Muscle of leg (tissue), 3 donors: ENCODE measurements at regions not wholly inside any gene's neighbourhood (a gene's known extent, or its start where the extent isn't known, plus 50 kb on each side); places are given as distances from the start of the nearest gene placed in this dataset.

Experiments used
- DNase-seq: peaks from one replicate; pipeline ENCODE4 v3.0.0; 2013
- H3K27ac ChIP-seq: one replicate; pipeline ENCODE4 v1.5.1; 2013; ENCODE audit warnings: mild to moderate bottlenecking, low read length, control low read depth
- H3K27me3 ChIP-seq: one replicate; pipeline ENCODE4 v1.6.1; 2013; ENCODE audit warnings: low read length; ENCODE audit not compliant: control insufficient read depth, insufficient read depth
- H3K36me3 ChIP-seq: one replicate; pipeline ENCODE4 v1.6.1; 2013; ENCODE audit warnings: low read length; ENCODE audit not compliant: control insufficient read depth, insufficient read depth
- H3K4me1 ChIP-seq: one replicate; pipeline ENCODE4 v1.6.1; 2013; ENCODE audit warnings: low read length; ENCODE audit not compliant: control insufficient read depth, insufficient read depth
- H3K4me3 ChIP-seq: one replicate; pipeline ENCODE4 v1.5.1; 2013; ENCODE audit warnings: low read length, control low read depth
- H3K9me3 ChIP-seq: replicated peaks from 2 replicates; pipeline ENCODE4 v1.6.1; 2013; ENCODE audit warnings: low read depth, low read length; ENCODE audit not compliant: control insufficient read depth
- WGBS: methylation state at CpG from one replicate; pipeline ENCODE4 v1.1.5; 2013; ENCODE audit warnings: missing lambda C conversion rate; ENCODE audit not compliant: insufficient coverage; 5-methylcytosine and 5-hydroxymethylcytosine counted together

- Histone ChIP-seq H3K4me3 (no peak overlapping the region), H3K27me3 (peaks cover 3% of the 10 kb centered on the region), H3K9me3 (no peaks in the 10 kb centered on the region), H3K36me3 (no peaks in the 10 kb centered on the region), H3K4me1 (no peaks in the 10 kb centered on the region), H3K27ac (no peak overlapping the region)
- no CpG with 5 or more reads among the region's 3 CpGs for WGBS
- no peak for DNase-seq
Measured at GRCh38 chr2:105150231-105150630, 91.3 kb upstream of the GPR45 start.

- H3K27ac ChIP-seq, result no peak overlapping the region
- no peak for DNase-seq
- 71% methylated on average over 1 of the region's 5 CpGs for WGBS
- H3K4me3 ChIP-seq, result no peak overlapping the region
- peaks cover 3% of the 10 kb centered on the region for H3K9me3 ChIP-seq
- H3K27me3 ChIP-seq, result no peaks in the 10 kb centered on the region
- H3K36me3 ChIP-seq, result no peaks in the 10 kb centered on the region
- no peaks in the 10 kb centered on the region for H3K4me1 ChIP-seq
Measured at GRCh38 chr2:105154119-105154818, 87.3 kb upstream of the GPR45 start.

GRCh38 chr2:105156166-105156565 is 85.4 kb upstream of the GPR45 start:
- Histone ChIP-seq H3K4me1 (no peaks in the 10 kb centered on the region), H3K27ac (no peak overlapping the region), H3K27me3 (no peaks in the 10 kb centered on the region), H3K4me3 (no peak overlapping the region), H3K36me3 (no peaks in the 10 kb centered on the region), H3K9me3 (peaks cover 3% of the 10 kb centered on the region)
- WGBS, result 79% methylated on average over 2 of the region's 2 CpGs
- DNase-seq, result no peak

GRCh38 chr2:105158002-105158401 is 83.5 kb upstream of the GPR45 start:
- Histone ChIP-seq H3K27me3 (no peaks in the 10 kb centered on the region), H3K36me3 (no peaks in the 10 kb centered on the region), H3K27ac (no peak overlapping the region), H3K9me3 (peaks cover 3% of the 10 kb centered on the region), H3K4me1 (no peaks in the 10 kb centered on the region), H3K4me3 (no peak overlapping the region)
- DNase-seq, result no peak

- Histone ChIP-seq H3K9me3 (no peaks in the 10 kb centered on the region), H3K4me1 (no peaks in the 10 kb centered on the region), H3K27me3 (no peaks in the 10 kb centered on the region), H3K27ac (no peak overlapping the region), H3K36me3 (no peaks in the 10 kb centered on the region), H3K4me3 (no peak overlapping the region)
- no CpG with 5 or more reads among the region's 2 CpGs for WGBS
- DNase-seq, result no peak
Measured at GRCh38 chr2:105166688-105167087, 74.9 kb upstream of the GPR45 start.

- Histone ChIP-seq H3K4me1 (no peaks in the 10 kb centered on the region), H3K27ac (no peak overlapping the region), H3K27me3 (no peaks in the 10 kb centered on the region), H3K36me3 (no peaks in the 10 kb centered on the region), H3K4me3 (no peak overlapping the region), H3K9me3 (no peaks in the 10 kb centered on the region)
- DNase-seq, result no peak
- WGBS, result 43% methylated on average over 1 of the region's 5 CpGs
Measured at GRCh38 chr2:105168543-105168942, 73.0 kb upstream of the GPR45 start.

- no peak overlapping the region for H3K27ac ChIP-seq
- no peaks in the 10 kb centered on the region for H3K4me1 ChIP-seq
- H3K36me3 ChIP-seq, result no peaks in the 10 kb centered on the region
- no peaks in the 10 kb centered on the region for H3K9me3 ChIP-seq
- peaks cover 6% of the 10 kb centered on the region for H3K27me3 ChIP-seq
- no peak for DNase-seq
- 0% methylated on average over 1 of the region's 4 CpGs for WGBS
- H3K4me3 ChIP-seq, result no peak overlapping the region
Measured at GRCh38 chr2:105175231-105175630, 66.3 kb upstream of the GPR45 start.

GRCh38 chr2:105176429-105176828 is 65.1 kb upstream of the GPR45 start:
- peaks cover 6% of the 10 kb centered on the region for H3K27me3 ChIP-seq
- WGBS, result 62% methylated on average over 3 of the region's 10 CpGs

GRCh38 chr2:105177008-105177407 is 64.5 kb upstream of the GPR45 start:
- WGBS, result 17% methylated on average over 1 of the region's 2 CpGs
- Histone ChIP-seq H3K4me1 (no peaks in the 10 kb centered on the region), H3K27ac (no peak overlapping the region), H3K36me3 (no peaks in the 10 kb centered on the region), H3K27me3 (peaks cover 6% of the 10 kb centered on the region), H3K9me3 (no peaks in the 10 kb centered on the region), H3K4me3 (no peak overlapping the region)
- no peak for DNase-seq

More at GRCh38 chr2:105176429-105176828, 65.1 kb upstream of the GPR45 start:
- H3K4me1 ChIP-seq, result no peaks in the 10 kb centered on the region
- no peak overlapping the region for H3K27ac ChIP-seq
- H3K36me3 ChIP-seq, result no peaks in the 10 kb centered on the region
- H3K9me3 ChIP-seq, result no peaks in the 10 kb centered on the region
- no peak overlapping the region for H3K4me3 ChIP-seq
- DNase-seq, result no peak

- Histone ChIP-seq H3K27ac (no peak overlapping the region), H3K4me1 (no peaks in the 10 kb centered on the region), H3K27me3 (peaks cover 6% of the 10 kb centered on the region), H3K9me3 (no peaks in the 10 kb centered on the region), H3K36me3 (no peaks in the 10 kb centered on the region), H3K4me3 (no peak overlapping the region)
- no peak for DNase-seq
- WGBS, result 29% methylated on average over 6 of the region's 12 CpGs
Measured at GRCh38 chr2:105177536-105178254, 63.8 kb upstream of the GPR45 start.
